ENCODE measurements at regions not wholly inside any gene's neighbourhood (a gene's known extent, or its start where the extent isn't known, plus 50 kb on each side); places are given as distances from the start of the nearest gene placed in this dataset.

GRCh38 chr21:31409831-31410487 lies 65.9 kb upstream of the TIAM1 start:
- no peak for DNase-seq (ENCODE audit: low spot score)

- DNase-seq (ENCODE audit: low spot score) = no peak
Observed at GRCh38 chr21:31408301-31409088, 64.4 kb upstream of the TIAM1 start.

- DNase-seq (ENCODE audit: low spot score) = no peak
Observed at GRCh38 chr21:31406510-31406909, 62.4 kb upstream of the TIAM1 start.

GRCh38 chr21:31405604-31406003 lies 61.5 kb upstream of the TIAM1 start:
- DNase-seq (ENCODE audit: low spot score) = no peak

- no peak for DNase-seq (ENCODE audit: low spot score)
Observed at GRCh38 chr21:31403596-31404333, 59.7 kb upstream of the TIAM1 start.

GRCh38 chr21:31399591-31399990 lies 55.5 kb upstream of the TIAM1 start:
- no peak for DNase-seq (ENCODE audit: low spot score)

- no peak for DNase-seq (ENCODE audit: low spot score)
Observed at GRCh38 chr21:31398574-31398973, 54.5 kb upstream of the TIAM1 start.

- DNase-seq (ENCODE audit: low spot score) = no peak
Observed at GRCh38 chr21:31397939-31398338, 53.9 kb upstream of the TIAM1 start.

GRCh38 chr21:31397515-31397926 lies 53.5 kb upstream of the TIAM1 start:
- DNase-seq (ENCODE audit: low spot score) = no peak

GRCh38 chr21:31397030-31397429 lies 53.0 kb upstream of the TIAM1 start:
- no peak for DNase-seq (ENCODE audit: low spot score)

GRCh38 chr21:31396399-31396798 lies 52.3 kb upstream of the TIAM1 start:
- no peak for DNase-seq (ENCODE audit: low spot score)

GRCh38 chr21:31395791-31396190 lies 51.7 kb upstream of the TIAM1 start:
- DNase-seq (ENCODE audit: low spot score) = no peak

GRCh38 chr21:31395268-31395667 lies 51.2 kb upstream of the TIAM1 start:
- no peak for DNase-seq (ENCODE audit: low spot score)

GRCh38 chr21:31394309-31394708 lies 50.2 kb upstream of the TIAM1 start:
- no peak for DNase-seq (ENCODE audit: low spot score)
